ENCODE measurements at regions not wholly inside any gene's neighbourhood (a gene's known extent, or its start where the extent isn't known, plus 50 kb on each side); places are given as distances from the start of the nearest gene placed in this dataset.

- TF ChIP-seq CBFB (CRISPR knock-in tag; IDR thresholded peaks at IDR 0.05; ENCODE audit: low read depth) (no peak), CTCF (IDR thresholded peaks at IDR 0.05) (no peak), OVOL2 (CRISPR knock-in tag; IDR thresholded peaks at IDR 0.05; ENCODE audit: borderline replicate concordance) (no peak), USF2 (CRISPR knock-in tag; IDR thresholded peaks at IDR 0.05) (no peak), NFATC4 (CRISPR knock-in tag; IDR thresholded peaks at IDR 0.05) (no peak), FOXP1 (CRISPR knock-in tag; IDR thresholded peaks at IDR 0.05; ENCODE audit: borderline replicate concordance) (no peak), ZNF138 (CRISPR knock-in tag; conservative IDR thresholded peaks at IDR 0.05) (no peak), ATF3 (CRISPR knock-in tag; conservative IDR thresholded peaks at IDR 0.05) (no peak)
These were observed 125.7 kb upstream of the SNX19 start for GRCh38 chr11:131042041-131042390.
